OCI-LY3 (cell line): ENCODE measurements at regions not wholly inside any gene's neighbourhood (a gene's known extent, or its start where the extent isn't known, plus 50 kb on each side); places are given as distances from the start of the nearest gene placed in this dataset.

Experiments used
- EZH2phosphoT487 ChIP-seq: fragments of 200-600 bp; shearing (Covaris generic); IDR thresholded peaks from 2 replicates; pipeline ENCODE4 v1.6.1; 2018; ENCODE audit warnings: antibody characterized with exemption, mixed run types, low read depth
- TF ChIP-seq, protein P1 (sequence below): fragments of 200-600, 300-600 bp; sonication (generic); IDR thresholded peaks from 2 replicates; pipeline ENCODE4 v1.5.1; 2014; ENCODE audit warnings: antibody characterized with exemption, low read length, low read depth

- TF ChIP-seq, protein P1, sequence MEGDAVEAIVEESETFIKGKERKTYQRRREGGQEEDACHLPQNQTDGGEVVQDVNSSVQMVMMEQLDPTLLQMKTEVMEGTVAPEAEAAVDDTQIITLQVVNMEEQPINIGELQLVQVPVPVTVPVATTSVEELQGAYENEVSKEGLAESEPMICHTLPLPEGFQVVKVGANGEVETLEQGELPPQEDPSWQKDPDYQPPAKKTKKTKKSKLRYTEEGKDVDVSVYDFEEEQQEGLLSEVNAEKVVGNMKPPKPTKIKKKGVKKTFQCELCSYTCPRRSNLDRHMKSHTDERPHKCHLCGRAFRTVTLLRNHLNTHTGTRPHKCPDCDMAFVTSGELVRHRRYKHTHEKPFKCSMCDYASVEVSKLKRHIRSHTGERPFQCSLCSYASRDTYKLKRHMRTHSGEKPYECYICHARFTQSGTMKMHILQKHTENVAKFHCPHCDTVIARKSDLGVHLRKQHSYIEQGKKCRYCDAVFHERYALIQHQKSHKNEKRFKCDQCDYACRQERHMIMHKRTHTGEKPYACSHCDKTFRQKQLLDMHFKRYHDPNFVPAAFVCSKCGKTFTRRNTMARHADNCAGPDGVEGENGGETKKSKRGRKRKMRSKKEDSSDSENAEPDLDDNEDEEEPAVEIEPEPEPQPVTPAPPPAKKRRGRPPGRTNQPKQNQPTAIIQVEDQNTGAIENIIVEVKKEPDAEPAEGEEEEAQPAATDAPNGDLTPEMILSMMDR = no peak
- TF ChIP-seq EZH2phosphoT487 = no peak
These were observed 172.3 kb upstream of the SPRY2 start for GRCh38 chr13:80513196-80513595.
